ENCODE measurements at regions not wholly inside any gene's neighbourhood (a gene's known extent, or its start where the extent isn't known, plus 50 kb on each side); places are given as distances from the start of the nearest gene placed in this dataset.

DNA sequence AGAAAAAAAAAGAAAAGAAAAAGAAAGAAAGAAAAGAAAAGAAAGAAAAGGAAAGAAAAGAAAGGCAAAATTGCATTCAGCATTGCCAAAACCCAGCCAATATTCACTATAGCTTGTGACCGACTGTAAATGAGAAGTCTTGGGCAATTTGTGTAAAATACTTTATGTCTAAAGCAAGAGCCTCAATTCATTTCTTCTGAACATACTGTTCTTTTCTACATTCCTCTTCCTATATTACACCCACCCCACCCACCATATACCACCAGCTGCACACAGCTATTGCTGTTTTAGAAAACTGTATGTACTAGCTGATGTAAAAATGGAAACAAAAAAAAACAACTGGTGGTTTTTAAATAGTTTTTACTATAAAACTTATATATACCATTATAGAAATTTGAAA is 156.9 kb upstream of the TTC29 start:
- TF ChIP-seq, protein P1, sequence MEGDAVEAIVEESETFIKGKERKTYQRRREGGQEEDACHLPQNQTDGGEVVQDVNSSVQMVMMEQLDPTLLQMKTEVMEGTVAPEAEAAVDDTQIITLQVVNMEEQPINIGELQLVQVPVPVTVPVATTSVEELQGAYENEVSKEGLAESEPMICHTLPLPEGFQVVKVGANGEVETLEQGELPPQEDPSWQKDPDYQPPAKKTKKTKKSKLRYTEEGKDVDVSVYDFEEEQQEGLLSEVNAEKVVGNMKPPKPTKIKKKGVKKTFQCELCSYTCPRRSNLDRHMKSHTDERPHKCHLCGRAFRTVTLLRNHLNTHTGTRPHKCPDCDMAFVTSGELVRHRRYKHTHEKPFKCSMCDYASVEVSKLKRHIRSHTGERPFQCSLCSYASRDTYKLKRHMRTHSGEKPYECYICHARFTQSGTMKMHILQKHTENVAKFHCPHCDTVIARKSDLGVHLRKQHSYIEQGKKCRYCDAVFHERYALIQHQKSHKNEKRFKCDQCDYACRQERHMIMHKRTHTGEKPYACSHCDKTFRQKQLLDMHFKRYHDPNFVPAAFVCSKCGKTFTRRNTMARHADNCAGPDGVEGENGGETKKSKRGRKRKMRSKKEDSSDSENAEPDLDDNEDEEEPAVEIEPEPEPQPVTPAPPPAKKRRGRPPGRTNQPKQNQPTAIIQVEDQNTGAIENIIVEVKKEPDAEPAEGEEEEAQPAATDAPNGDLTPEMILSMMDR (optimal IDR thresholded peaks at IDR 0.05 in 1 of 3, IDR thresholded peaks at IDR 0.05 in 1 of 3, conservative IDR thresholded peaks at IDR 0.05 in 1 of 3; ENCODE audit: extremely low read depth in 1 of 3, insufficient read depth in 2 of 3, low read length in 3 of 3): no peak
- TF ChIP-seq EZH2 (IDR thresholded peaks at IDR 0.05; ENCODE audit: low read length): no peak
